ENCODE measurements at regions not wholly inside any gene's neighbourhood (a gene's known extent, or its start where the extent isn't known, plus 50 kb on each side); places are given as distances from the start of the nearest gene placed in this dataset.

DNA sequence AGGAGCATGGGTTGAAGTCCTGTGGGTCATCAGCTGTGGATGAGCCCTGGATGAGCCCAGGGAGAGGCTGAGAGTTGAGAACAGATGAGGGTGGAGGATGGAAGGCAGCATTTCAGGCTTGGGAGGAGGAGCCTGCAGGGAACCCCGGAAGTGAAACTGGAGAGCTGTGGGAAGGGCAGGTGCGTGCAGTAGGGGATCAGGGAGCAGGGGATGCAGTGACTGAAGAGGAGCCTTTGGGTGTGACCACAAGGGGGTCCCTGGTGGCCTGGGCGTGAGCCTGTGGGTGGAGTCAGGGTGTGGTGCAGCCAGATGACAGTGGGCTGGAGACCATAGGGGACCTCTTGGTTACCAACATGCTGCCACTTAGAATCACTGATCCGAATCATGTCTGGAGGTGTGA is 115.5 kb downstream of the PAPOLA start:
- no peak for DNase-seq

DNA sequence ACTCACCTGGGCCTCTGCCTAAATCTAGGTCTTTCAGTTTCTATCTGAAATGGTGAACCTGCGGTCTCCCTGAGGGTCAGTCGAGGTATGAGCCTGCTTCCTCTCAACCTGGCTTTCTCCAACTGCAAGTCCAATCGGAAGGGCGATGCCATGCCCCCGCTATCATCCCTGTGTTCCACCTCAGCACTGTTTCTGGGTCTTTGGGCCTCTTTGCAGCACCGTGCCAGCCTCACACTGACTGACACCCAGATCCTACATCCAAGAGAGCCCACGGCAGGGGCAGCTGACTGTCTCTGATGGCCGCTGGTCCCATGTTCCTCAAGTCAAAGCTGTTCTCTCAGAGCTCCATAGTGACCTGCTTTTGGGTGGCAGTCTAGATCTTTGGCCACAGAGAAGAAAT is 120.7 kb downstream of the PAPOLA start:
- no peak for DNase-seq

DNA sequence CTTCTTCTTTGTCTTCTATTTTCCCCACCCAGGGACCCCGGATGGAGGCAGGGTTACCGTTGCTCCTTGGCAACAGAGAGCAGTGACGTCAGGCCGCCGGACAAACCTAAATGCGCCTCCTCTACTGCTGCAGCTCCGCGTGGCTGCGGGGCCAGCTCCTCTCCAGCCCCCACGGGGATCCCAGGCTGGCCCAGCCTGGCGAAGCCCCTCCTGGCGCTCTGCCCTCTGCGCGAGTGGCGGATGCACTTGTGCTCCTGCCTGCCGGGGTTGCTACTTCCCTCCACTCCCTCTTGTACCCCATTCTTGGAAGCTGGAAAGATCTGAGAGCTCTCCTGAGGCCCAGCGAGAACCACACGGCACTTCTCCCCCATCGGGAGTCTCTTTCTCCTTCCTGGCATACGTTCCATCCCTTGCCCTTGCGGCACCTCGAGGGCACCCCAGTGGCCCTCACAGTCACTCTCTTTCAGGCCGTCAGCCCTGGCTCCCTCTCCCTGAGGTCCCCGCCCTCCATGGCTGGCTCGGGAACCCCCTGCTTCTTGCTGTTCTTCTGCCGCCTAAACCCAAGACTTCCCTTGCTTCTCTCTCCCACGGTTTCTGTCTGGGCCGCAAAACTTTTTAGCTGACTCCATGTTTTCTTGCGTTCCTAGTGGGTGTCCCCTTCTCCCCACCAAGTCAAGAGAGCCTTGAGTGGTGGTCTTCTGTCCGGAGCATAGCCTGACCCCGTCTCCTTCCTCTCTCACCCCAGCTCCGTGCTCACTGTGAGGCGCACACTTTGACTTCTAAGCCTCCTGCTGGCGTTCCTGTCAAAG is 121.7 kb downstream of the PAPOLA start:
- no peak for DNase-seq

DNA sequence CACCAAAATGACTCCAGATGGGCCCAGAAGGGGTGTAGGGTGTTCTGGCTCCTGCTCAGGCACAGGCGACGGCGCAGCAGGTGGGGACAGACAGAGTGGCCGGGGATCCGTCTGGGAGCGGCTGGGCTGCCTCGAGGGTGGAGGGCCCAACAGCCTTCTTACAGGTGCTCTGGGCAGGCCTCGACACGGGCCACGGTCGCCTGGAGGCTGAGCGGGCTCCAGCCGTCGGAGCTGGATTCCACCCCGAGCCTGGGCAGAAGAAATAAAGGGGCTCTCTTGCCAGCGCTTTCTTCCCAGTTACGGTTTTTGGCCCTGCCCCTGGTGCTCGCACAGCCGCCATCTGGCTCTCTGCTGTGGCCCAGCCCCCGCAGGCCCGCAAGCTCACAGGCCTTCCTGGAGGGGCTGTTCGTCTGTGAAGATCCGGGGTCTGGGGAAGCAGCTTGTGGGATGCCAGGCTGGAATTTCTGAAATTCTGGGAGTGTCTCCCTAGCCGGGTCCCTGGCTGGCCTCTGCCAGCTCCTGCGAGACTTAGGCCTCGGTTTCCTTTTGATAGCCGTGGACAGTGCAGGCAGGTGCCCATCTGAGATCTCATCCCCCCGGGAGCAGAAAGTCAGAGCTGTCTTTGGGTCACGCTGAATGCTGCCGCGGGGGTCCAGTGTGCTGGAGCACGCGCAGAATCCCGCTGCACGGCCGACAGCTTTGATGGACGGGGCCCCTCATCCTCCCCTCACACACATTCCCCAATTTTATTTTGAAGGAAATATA is 122.7 kb downstream of the PAPOLA start:
- no peak for DNase-seq

DNA sequence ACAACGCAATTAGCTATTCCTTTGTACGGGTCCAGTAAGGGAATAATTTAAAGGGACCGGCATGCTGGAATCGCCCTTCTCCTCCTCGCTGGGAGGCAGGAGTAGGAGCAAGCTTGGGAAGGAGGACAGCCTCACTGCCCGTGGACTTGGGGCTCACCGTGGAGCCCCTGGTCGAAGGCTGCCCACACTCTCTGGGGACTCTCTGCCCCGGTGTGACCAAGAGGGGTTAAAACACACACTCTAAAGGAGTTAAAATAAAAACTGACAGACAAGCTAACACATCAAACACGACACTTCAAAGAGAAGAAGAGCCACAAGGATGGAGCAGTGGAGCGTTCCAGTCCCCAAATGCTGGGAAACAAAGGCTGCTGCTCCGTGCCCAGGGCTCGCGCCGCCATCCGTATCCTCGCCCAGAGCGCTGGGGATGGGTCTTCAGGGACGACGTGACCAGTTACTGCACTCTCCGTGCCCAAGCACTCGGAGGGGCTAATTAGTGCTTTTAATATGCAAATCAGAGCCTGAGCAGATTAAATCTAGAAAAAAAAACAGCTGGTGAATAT is 123.3 kb downstream of the PAPOLA start:
- no peak for DNase-seq

DNA sequence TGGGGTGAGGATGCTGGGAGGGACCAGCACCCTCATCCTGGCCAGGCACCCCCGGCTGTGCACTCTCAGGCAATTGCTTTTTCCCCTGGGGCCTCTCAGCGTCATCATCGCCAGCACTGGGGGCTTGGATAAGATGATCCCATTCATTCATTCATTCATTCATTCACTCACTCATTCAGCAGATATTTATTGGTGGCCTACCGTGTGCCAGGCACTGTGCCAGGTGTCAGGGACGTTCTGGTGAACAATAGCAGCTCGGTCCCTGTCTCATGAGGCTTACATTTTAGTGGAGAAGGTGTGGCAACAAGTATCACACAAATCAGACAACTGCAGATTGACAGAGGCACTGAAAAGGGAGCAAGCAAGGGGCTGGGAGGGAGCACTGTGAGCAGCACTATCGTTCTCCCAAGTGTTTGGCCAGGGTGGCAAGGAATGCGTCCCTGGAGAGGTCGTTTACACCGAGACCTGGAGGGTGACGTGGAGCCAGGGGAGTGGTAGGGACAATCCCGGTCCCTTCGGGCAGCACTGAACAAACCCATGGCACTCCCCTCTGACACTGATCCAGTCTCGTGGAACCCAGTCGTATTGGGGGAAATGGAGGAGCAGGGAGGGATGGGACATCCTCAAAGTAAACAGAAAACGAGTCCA is 124.1 kb downstream of the PAPOLA start:
- DNase-seq: no peak

DNA sequence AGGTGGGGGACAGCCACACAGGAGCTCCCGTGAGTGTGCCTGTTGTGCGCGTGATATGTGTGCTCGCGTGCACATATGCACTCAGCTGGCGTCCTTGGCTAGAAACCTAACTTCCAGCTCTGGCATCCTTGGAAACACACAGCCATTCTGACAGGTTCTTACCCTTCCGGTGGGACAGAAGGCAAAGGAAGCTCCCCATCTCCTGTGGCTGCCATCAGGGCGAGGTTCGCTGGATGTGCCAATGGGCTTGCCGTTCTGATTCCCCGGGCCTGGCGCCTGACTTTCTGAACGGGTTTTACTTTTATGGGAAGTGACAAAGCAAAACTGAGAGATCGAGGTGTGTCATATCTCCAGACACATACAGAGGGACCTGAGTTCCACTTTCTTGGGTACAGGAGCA is 124.7 kb downstream of the PAPOLA start:
- no peak for DNase-seq

DNA sequence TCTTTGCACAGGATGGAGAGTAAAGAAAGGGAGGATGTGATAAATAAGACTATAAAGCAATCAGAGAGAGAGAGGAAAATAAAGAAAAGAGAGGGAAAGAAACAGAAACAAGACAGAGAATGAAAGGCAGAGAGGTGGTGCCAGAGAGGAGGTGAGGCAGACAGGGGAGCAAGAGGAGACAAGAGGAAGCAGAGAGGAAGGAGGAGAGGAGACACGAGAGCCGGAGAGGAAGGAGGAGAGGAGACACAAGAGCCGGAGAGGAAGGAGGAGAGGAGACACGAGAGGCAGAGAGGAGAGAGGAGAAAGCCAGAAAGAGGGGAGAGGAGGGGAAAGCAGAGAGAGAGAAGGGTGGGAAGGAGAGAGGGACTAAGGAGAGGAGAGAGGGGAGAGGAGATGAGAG is 125.2 kb downstream of the PAPOLA start:
- no peak for DNase-seq

DNA sequence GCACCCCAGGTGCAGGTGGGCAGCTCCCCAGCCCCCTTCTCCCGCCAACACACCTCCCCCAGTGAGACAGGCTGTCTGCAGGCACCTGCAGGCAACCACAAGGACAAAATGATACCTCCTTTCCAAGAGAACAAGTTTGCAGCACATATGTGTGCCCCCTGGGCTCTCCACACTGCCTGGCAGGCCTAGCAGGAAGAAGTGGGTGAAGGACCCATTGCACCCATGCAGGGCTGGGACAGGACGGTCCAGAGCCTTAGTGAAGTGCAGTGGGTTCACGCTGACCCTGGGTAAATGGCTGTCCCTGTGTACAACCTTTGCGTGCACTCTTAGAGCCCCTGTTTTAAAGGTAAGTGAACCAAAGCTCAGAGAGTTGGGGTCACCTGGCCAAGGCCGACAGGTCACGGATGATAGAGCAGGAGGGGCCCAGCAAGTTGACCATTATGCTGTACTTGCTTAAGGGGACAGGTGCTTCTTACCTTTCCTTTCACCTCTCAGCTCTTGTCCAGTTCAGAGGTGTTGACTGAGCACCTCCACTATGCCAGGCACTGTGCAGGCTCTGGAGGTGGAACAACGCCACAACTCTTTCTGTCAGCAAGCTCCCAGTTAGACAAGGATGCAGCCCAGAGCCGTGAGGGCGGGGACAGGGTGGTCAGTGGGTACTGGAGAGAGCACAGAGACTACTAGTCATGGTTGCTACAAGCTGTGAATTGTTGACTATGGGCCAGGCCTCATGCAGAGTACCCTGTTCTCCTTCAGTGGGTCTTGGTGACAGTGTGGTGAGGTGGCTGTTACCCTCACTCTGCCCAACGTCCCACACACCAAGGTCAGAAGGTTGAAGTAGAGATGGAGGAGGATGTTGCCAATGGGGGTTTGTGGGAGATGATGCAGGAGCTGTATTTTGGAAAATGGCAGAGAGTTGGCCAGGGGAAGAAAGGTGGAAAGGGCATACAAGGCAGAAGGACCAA is 125.9 kb downstream of the PAPOLA start:
- no peak for DNase-seq

DNA sequence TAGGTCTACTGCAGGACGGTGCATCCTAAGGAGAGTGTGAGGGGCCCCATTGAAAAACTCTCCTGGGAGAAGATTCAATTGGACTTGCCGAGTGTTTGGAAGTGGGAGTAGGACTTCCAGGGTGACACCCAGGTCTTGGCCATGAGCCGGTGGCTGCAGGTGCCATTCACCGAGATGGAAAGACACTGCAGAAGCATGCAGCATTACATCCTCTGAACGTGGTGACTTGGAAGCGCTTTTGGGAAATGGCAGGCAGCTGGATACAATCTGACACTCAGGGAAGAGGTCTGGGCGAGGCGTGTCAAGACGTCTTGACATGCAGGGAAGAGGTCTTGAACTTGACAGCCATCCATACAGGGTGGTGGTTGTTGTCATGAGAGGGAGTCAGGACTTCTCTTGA is 126.9 kb downstream of the PAPOLA start:
- no peak for DNase-seq

DNA sequence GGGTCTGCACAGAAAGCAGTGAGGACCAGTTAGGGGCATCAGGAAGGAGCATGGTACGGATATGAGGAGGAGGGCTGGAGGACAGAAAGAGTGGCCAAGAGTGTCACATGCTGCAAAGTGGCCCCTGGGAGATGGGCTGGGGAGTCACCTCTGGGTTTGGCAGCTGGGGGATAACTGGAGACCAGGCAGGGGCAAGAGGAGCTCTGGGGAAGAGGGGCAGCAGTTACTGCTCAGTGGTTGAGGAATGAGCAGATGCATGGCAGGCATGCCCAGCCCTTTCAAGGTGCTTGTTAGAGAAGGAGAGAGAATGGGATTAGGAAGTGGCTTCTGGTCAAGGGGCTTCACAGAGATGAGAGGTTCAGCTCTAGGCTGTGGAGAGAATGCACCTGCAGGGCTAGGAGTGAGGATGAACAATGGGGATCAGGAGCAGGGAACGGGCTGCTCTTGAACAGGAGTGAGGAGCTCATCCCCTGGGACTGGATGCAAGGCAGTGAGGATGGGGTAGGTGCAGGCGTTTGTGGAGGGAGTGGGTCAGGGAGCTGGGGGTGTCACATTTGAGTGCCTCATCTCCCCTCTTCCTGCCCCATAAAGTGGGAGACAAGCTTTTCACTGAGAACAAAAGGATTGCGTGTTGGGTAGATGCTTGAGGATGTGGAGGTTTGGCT is 127.5 kb downstream of the PAPOLA start:
- no peak for DNase-seq

DNA sequence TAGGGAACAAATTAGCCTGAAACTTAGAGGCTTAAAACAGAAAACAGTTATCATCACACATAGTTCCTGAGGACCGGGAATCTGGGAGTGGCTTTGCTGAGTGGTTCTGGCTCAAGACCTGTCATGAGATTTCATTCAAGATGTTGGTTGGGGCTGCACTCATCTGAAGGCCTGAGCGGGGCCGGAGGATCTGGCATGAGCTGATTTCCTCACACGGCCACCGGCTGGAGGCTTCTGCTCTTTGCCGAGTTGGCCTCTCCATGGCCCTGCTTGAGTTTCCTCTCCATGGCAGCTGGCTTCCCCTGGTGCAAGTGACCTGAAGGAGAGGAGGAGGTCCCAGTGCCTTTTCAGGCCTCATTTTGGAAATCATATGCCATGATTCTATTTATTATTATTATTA is 128.1 kb downstream of the PAPOLA start:
- DNase-seq: no peak

DNA sequence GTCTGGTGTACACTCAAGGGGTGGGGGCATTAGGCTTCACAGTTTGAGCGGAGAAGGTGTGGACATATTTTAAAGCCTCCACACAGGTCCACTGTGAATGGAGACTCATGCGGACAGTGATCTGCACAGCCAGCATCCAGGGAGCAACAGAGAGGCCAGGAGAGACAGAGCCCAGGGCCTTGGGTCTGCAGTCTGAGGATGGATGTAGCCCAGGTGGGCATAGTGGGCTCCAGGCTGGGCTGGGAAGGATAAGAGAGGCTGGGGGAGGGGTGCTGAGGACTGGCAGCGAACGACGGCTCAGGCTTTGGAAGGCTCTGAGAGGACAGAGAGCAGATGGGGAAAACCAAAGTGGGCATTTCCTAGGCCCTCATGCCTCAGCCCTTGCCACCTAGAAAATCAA is 128.8 kb downstream of the PAPOLA start:
- DNase-seq: no peak

DNA sequence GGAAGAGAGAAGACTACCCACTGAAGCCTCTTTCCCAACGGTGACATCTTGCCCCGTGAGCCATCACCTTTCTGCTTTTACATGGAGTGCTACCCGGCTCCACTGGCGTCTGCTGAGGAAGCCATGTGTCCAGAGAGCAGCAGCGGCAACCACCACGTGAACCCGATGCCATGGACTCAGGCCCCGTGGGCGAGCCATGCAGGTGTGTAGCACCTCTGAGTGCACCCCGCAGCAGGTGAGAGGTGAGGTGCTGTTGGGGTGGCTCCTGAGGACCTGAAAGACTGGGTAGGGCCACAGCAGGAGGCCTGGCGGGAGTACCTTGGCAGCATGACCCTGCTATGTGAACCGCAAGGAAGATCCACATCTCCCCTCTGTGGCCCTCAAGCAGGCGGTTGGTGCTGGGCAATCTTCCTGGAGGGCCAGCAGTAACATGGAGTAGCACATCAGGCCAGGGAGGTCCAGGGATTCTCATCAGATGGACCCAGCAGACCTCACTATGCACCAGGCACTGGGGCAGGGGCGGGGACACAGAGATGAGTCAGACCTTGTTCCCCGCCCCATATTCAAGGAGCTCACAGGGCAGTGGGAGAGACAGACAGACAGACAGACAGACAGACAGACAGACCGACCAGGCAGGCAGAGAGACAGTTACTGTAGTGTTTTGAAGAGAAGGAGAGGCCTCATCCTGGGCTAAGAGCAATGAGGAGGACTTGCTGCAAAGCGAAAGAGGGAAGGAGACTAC is 129.6 kb downstream of the PAPOLA start:
- no peak for DNase-seq

DNA sequence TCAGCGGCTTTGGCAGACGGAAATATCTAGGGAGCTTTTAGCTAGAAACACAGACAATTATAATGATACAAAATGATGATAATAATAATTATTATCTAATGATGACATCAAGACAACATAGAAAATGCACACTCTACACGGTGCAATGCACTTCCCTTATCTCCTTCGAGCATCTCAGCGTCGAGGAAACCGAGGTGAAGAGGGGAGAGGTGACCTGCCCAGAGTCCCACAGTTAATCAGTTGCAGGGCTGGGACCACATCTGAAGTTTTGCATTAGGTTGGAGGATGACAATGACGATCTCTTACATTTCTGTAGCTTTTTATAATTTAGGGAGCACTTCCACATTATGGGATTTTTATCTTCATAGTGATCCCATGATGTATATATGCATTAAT is 130.2 kb downstream of the PAPOLA start:
- no peak for DNase-seq

DNA sequence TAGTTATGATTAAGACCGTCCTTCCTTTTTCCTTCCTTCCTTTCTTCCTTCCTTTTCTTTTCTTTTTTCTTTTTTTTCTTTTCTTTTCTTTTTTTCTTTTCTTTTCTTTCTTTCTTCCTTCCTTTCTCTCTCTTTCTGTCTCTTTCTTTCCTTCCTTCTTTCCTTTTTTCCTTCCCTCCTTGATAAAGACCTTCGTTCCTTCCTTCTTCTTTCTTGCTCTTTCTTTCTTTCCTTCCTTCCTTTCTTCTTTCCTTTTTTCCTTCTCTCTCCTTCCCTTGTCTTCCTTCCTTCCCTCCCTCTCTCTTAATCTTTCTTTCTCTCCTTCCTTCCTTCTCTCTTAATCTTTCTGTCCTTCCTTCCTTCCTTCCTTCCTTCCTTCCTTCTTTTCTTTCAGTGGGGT is 130.9 kb downstream of the PAPOLA start:
- no peak for DNase-seq

DNA sequence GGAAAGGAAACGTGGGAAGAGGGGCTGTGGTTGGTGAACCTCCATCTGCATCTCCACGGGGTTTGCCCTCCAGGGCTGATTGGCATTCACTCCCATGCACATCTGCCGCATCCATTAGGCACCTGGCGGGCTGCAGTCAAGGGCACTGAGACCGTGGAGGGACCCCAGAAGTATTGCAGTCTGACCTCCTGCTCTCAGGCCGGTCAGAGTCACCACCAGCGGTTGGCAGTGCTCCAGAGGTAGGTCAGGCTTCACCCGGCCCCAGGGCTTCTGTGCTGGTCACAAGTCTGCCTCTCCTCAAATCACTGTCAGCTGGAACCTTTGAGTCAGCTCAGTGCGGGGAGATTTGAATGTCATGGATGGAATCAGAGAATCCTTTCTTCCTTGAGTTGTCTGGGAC is 132.3 kb downstream of the PAPOLA start:
- DNase-seq: no peak

DNA sequence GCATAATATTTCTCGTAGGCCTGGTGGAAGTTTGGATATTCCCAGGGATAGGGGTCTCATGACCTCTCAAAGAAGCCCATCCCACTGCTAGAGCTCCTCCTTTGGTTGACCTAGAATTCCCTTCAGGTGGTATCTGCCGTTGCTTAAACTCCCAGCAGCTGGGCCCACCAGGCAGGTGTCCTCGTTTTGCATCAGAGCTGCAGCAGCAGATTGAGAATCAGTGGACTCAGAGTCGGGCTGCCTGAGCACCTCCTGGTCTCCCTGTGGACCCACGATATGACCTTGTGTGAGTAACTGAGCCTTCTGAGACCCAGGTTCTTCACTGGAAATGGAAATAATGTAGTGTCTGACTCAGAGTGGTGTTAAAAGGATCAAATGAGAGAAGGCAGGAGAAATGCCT is 132.7 kb downstream of the PAPOLA start:
- no peak for DNase-seq

DNA sequence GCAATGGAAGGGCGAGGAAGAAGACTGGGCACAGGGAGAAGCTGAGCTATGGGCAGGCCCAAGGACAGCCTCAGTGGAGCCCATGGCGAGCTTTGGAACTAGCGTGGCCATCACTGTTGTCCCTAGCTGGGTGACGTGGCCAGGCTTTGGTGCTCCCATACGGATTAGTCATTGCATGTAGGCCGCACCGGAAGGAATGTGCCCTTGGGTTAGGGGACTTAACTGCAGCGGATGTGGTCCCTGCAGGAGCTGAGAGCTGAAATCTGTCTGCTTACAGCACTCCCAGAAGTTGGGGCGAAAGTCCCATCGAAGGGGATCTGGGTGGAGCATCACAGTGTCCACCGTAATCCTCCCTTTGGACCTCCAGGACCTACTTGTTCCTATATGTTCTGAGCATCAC is 133.7 kb downstream of the PAPOLA start:
- no peak for DNase-seq

DNA sequence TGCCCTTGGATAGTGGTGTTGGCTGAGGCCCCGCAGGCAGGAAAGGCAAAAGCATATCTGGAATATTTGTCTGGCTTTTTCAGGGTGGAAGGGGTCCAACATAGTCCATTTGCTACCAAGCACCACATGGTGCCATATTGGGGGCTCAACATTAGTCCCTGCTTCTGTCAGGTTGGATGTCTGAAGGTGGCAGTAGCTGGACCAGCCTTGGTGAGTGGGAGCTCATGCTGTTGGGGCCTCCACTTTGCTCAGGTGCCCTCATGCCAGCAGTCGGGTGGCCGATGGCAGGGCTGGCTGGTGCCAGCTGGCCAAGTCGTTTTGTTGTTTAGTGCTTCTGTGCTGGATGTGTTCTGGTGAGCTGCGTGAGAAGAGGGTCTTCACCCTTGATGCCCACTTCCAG is 135.3 kb downstream of the PAPOLA start:
- no peak for DNase-seq

Measured in activated CD4-positive, alpha-beta T cell treated with anti-CD3 and anti-CD28 coated beads for 4 hours (primary cell).